ENCODE measurements at regions not wholly inside any gene's neighbourhood (a gene's known extent, or its start where the extent isn't known, plus 50 kb on each side); places are given as distances from the start of the nearest gene placed in this dataset.

DNA sequence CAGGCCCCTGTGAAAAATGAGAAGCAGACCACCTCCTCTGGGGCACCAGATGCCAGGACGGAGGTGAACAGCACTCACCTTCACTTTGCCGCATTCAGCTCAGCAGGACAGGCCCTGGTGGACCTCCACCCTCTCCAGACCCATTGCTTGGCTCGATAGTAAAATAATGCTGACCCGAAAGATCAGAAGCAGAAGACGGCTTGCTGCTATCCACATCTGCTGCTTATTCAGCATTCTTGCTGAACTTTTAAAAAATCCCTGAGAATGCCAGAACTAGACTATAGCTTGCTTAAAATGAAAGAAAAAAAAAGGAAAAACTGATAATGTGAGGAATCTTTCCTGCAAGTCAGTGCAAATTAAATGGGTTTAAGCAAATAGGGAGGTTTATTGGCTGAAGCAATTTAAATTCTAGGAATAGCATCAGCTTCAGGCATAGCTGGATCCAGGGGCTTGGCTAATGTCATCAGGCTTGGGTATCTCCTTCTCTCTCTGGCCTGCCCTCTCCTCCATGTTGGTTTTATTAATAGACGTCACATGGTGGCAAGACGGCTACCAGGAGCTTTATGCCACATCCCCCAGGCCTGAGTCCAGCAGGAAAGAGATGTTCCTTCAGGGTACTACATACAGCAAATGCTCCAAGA, 137.9 kb downstream of the SCARB1 start:
- no peaks in the 10 kb centered on the region for H3K4me1 Mint-ChIP-seq
- Histone ChIP-seq H3K23ac (ENCODE audit: insufficient read length, low read depth, low read length) (no peak overlapping the region), H3K18ac (ENCODE audit: insufficient read length, low read depth, low read length) (no peak overlapping the region), H4K20me1 (ENCODE audit: control insufficient read depth, insufficient read depth, insufficient read length) (no peaks in the 10 kb centered on the region), H2AFZ (ENCODE audit: low read length) (no peak overlapping the region), H3K4me2 (ENCODE audit: insufficient read depth, insufficient read length, low read length) (no peak overlapping the region), H2BK15ac (ENCODE audit: low read depth, low read length) (no peak overlapping the region), H3K4me1 (ENCODE audit: insufficient read depth, low read length) (no peaks in the 10 kb centered on the region), H3K9ac (ENCODE audit: extremely low read depth, insufficient read length, low read length) (no peak overlapping the region), H3T11ph (ENCODE audit: low read length) (no peak overlapping the region), H2AK5ac (ENCODE audit: insufficient read length, low read length) (no peak overlapping the region), H4K8ac (replicated peaks; ENCODE audit: insufficient read length, low read depth, low read length) (no peak overlapping the region), H3K4ac (ENCODE audit: low read depth, low read length) (no peak overlapping the region), H2BK12ac (ENCODE audit: insufficient read length, low read depth, low read length) (no peak overlapping the region), H4K5ac (ENCODE audit: insufficient read length, low read depth, low read length) (no peak overlapping the region), H3K27ac (ENCODE audit: insufficient read length, low read depth, low read length) (no peak overlapping the region), H3K79me1 (ENCODE audit: insufficient read depth, low read depth, low read length, poor library complexity, severe bottlenecking) (no peaks in the 10 kb centered on the region), H3K56ac (ENCODE audit: insufficient read length, low read depth, low read length) (no peak overlapping the region), H2BK20ac (ENCODE audit: low read depth, low read length, poor library complexity, severe bottlenecking) (no peak overlapping the region), H3K9me3 (ENCODE audit: control insufficient read depth, low read depth, low read length) (no peaks in the 10 kb centered on the region), H3K79me2 (ENCODE audit: insufficient read depth, low read length) (no peaks in the 10 kb centered on the region), H3K14ac (ENCODE audit: insufficient read depth, low read length) (no peak overlapping the region), H2BK120ac (ENCODE audit: low read depth, low read length, poor library complexity, severe bottlenecking) (no peak overlapping the region), H4K91ac (ENCODE audit: insufficient read length, low read depth, low read length) (no peak overlapping the region), H2BK5ac (ENCODE audit: insufficient read length, low read length) (no peak overlapping the region), H3K27me3 (ENCODE audit: insufficient read depth, low read length) (no peaks in the 10 kb centered on the region), H3K23me2 (ENCODE audit: insufficient read length, low read depth, low read length, poor library complexity, severe bottlenecking) (no peaks in the 10 kb centered on the region)
- WGBS (ENCODE audit: extremely low coverage, insufficient read length, low lambda C conversion rate), result no CpG with 5 or more reads among the region's 7 CpGs
- H3K27ac Mint-ChIP-seq, result no peak overlapping the region; a peak in 1 of 7 replicates
- H3K27me3 Mint-ChIP-seq (ENCODE audit: low read depth), result peaks cover 3% of the 10 kb centered on the region
- no peaks in the 10 kb centered on the region; a peak in 1 of 5 replicates for H3K9me3 Mint-ChIP-seq
- TF ChIP-seq, protein P1, sequence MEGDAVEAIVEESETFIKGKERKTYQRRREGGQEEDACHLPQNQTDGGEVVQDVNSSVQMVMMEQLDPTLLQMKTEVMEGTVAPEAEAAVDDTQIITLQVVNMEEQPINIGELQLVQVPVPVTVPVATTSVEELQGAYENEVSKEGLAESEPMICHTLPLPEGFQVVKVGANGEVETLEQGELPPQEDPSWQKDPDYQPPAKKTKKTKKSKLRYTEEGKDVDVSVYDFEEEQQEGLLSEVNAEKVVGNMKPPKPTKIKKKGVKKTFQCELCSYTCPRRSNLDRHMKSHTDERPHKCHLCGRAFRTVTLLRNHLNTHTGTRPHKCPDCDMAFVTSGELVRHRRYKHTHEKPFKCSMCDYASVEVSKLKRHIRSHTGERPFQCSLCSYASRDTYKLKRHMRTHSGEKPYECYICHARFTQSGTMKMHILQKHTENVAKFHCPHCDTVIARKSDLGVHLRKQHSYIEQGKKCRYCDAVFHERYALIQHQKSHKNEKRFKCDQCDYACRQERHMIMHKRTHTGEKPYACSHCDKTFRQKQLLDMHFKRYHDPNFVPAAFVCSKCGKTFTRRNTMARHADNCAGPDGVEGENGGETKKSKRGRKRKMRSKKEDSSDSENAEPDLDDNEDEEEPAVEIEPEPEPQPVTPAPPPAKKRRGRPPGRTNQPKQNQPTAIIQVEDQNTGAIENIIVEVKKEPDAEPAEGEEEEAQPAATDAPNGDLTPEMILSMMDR (conservative IDR thresholded peaks at IDR 0.05), result no peak
- no peak overlapping the region for H3K4me3 Mint-ChIP-seq
- H3K36me3 Mint-ChIP-seq (ENCODE audit: insufficient read depth in 1 of 3, low read depth in 3 of 3), result no peaks in the 10 kb centered on the region
- no peak for DNase-seq

Data from H9 (cell line).